Right cardiac atrium (tissue), 5 donors: ENCODE measurements at regions not wholly inside any gene's neighbourhood (a gene's known extent, or its start where the extent isn't known, plus 50 kb on each side); places are given as distances from the start of the nearest gene placed in this dataset.

Source experiments
- ATAC-seq, 2 donors: fragments of 200-7000 bp; cut with Tn5 transposase; one replicate each; pipeline versions ENCODE4 v1.8.0 to v1.9.1; 2020; ENCODE audit warnings: moderate library complexity in 2 of 2, mild to moderate bottlenecking in 1 of 2
- DNase-seq, 3 donors: peaks; one replicate each; pipeline ENCODE4 v3.0.0-alpha.2; 2020
- H3K27ac ChIP-seq: one replicate; pipeline ENCODE4 v1.5.1; 2013; ENCODE audit warnings: mild to moderate bottlenecking, low read length, control low read depth, moderate library complexity
- H3K27me3 ChIP-seq: one replicate; pipeline ENCODE4 v1.6.1; 2013; ENCODE audit not compliant: control insufficient read depth, insufficient read depth
- H3K4me1 ChIP-seq: one replicate; pipeline ENCODE4 v1.6.1; 2013; ENCODE audit warnings: low read length; ENCODE audit not compliant: control insufficient read depth, insufficient read depth
- H3K4me3 ChIP-seq: one replicate; pipeline ENCODE4 v1.5.1; 2013; ENCODE audit warnings: low read length, control low read depth
- H3K9me3 ChIP-seq: one replicate; pipeline ENCODE4 v1.6.1; 2013; ENCODE audit warnings: low read length; ENCODE audit not compliant: control insufficient read depth
- WGBS: extraction: QIAGEN DNeasy Blood & Tissue Kit; methylation state at CpG from one replicate; pipeline ENCODE4 v1.1.7; 2013; 5-methylcytosine and 5-hydroxymethylcytosine counted together
- intact Hi-C, 4 donors: fragments of 100-400 bp; cut with DNase I; formaldehyde crosslinking; loops; one replicate each; pipeline versions ENCODE4 v1.11.0 to v1.14.0; 2022 to 2023
- donor health status: healthy with polysubstance abuse.
- donor health status: DM: no; HTN: yes; CAD: no.
- donor health status: DM: no; HTN: no; CAD: no.
- donor health status: DM: no; HTN: yes; CAD: no; lungs with severe emphysema.
- donor health status: DM: yes; HTN: yes; CAD: no.

DNA sequence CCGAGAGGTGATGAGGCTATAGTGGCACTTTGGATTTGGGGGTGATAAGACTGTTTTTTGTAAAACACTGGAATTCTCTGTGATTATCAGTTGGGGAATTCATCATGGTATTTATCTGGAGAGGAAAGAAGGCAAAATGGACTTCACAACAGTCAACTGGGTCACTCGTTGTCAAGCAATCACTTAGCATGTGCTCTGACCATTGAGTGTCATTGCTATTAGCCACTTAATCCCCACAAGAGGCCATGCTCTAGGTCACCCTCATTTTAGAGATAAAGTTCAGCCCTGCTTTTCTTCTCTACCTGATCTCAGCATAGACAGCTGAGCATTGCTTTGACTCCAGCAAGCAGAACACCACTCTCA lies 160.1 kb upstream of the PITX1 start:
- Histone ChIP-seq H3K4me1 (no peaks in the 10 kb centered on the region), H3K4me3 (no peak overlapping the region), H3K27ac (no peak overlapping the region), H3K9me3 (no peaks in the 10 kb centered on the region), H3K27me3 (no peaks in the 10 kb centered on the region)
- ATAC-seq (no peak), DNase-seq (no peak)
- intact Hi-C loops = no loop called here
- 53% methylated on average over 2 of the region's 2 CpGs for WGBS

DNA sequence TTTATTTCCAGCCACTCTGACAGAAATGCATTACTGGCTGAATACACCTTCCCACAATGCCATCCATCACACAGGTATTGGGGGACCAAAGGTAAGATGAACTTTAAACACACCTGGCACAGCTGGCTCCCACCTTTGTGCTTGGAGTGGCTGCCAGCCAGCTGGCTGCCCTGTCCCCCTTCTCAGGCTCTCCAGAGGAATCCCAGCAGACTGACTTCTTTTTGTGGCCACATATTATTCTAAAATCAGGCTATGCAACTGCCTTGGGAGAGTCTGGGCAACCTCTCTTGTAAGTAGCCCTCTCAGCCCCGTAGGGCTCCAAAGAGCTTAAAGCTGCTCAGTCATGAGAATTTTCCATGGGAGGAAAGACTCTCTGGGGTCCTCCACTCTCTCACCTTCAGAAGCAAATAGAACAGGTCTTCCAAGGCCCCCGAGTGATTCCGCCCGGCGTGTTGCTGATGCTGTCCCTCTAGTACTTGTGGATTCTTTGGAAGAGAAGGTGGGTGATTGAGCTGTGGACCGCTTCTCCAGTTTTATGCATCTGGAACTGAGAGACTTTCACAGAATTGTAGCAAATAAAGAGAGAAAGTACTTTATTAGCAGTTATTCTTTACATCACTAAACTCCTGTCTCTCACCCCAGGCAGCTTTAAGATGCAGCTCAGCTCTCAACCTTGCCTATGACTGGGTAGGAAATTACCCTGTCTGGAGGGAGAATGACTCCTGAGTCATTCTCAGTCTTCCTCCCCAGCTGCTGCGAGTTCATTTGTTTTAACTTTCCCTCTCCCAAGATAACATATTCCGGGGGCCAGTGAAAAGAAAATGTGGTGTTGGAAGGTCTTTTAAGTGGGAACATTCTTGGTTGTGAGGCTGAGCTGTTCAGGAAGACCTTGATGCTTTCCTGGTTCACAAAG lies 159.4 kb upstream of the PITX1 start:
- no peaks in the 10 kb centered on the region for H3K9me3 ChIP-seq
- no peaks in the 10 kb centered on the region for H3K27me3 ChIP-seq
- DNase-seq = no peak
- no peak overlapping the region for H3K4me3 ChIP-seq
- no peak overlapping the region for H3K27ac ChIP-seq
- 70% methylated on average over 8 of the region's 8 CpGs for WGBS
- ATAC-seq = no peak
- intact Hi-C loops = no loop called here
- H3K4me1 ChIP-seq = no peaks in the 10 kb centered on the region

DNA sequence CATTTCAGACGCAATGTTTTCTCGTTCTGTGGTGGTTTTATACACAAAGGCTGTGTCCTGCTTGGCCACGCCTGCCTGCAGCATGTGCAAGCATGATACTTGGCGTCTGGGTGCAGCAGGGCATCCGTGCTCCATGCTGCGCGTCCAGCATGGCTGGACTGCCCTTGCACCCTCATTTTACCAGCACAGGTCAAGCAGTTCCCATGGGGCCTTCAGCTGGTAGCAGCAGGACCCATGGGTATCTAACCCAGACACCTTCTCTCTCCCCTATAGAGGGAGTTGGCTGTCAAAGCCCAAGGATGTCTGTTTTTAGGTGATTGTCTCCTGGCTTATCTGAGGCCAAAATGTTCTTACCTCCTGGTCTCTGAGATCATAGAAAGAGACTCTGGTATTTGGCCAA lies 158.3 kb upstream of the PITX1 start:
- ATAC-seq (no peak), DNase-seq (no peak)
- Histone ChIP-seq H3K27me3 (no peaks in the 10 kb centered on the region), H3K27ac (no peak overlapping the region), H3K9me3 (no peaks in the 10 kb centered on the region), H3K4me1 (no peaks in the 10 kb centered on the region), H3K4me3 (no peak overlapping the region)
- intact Hi-C loops = no loop called here
- WGBS = 88% methylated on average over 7 of the region's 7 CpGs

DNA sequence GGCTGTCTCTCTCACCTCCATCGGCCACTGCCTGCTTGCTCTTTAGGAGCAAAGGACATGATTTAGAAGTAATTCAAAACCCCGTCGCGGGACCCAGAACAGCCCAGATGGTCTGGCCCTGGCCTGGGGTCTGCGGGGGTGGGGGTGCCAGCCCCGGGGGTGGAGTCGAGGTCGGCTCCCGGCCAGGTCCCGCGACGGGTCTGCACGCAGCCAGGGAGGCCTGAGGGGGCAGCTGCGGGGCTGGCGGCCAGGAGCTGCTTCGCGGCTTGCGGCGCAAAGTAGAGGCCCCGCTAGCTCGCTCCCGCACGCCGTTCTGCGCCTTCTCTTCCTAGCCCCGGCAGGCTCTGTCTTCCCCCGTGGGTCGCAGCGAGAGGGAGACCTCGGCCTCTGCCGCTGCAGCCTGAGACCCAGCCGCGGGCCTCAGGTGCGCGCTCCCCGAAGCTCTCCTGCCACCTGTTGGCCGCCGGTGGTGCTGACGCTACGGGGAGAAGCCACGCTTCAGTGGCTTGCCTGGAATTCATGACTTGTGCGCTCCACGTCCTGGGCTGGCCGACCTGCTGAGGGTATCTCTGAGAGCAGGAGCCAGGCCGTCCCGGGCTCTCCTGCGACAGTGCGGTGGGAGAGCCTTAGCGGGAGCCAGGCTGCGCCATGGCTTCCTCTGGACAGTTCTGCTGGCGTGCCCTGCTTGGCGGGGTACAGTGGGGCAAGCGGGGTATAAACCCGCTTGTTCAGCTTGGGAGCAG lies 157.2 kb upstream of the PITX1 start:
- intact Hi-C loops = no loop called here
- H3K27me3 ChIP-seq = no peaks in the 10 kb centered on the region
- H3K9me3 ChIP-seq = no peaks in the 10 kb centered on the region
- peak; percentile 65 to 88 (median 87) for DNase-seq
- peak overlapping the region; percentile 63 for H3K4me3 ChIP-seq
- peak; percentile 90 to 93 for ATAC-seq
- H3K27ac ChIP-seq = no peak overlapping the region
- 10% methylated on average over 54 of the region's 54 CpGs for WGBS
- H3K4me1 ChIP-seq = no peaks in the 10 kb centered on the region

DNA sequence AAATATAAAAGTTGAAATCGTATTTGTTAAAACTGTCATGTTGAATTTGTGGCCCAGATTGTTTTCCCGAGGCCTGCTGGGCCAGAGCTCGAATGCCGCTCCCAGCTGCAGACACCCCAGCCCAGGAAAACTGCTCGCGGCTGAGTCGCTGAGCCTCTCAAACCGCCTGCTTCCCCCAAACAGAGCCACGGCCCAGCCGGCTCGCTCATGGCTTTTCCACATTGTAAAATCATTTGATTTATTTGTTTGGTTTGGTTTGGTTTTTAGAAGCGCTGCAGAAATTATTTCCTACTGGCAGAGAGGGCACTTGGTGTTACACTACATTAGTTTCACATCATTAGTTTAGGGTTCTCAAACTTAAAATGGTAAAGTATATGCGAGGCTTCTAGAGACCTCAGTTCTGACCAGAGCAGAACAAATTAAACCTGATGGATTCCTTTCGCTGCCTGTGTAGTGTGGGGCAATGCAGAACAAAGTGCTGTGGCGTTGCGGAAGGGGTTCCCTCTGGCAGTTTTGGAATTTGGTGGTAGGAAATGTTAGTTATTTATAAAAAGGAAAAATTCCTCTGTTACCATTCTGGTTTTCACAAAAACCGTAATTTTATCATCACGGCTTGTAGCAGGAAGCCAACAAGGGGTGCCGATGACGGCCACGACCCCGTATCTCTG lies 156.5 kb upstream of the PITX1 start:
- H3K9me3 ChIP-seq = no peaks in the 10 kb centered on the region
- H3K4me3 ChIP-seq = peak overlapping the region; percentile 63
- no peak overlapping the region for H3K27ac ChIP-seq
- WGBS = 69% methylated on average over 22 of the region's 22 CpGs
- no peak for ATAC-seq
- H3K4me1 ChIP-seq = no peaks in the 10 kb centered on the region
- no peaks in the 10 kb centered on the region for H3K27me3 ChIP-seq
- intact Hi-C loops = no loop called here
- DNase-seq = peak in 1 of 3 donors; percentile 40

DNA sequence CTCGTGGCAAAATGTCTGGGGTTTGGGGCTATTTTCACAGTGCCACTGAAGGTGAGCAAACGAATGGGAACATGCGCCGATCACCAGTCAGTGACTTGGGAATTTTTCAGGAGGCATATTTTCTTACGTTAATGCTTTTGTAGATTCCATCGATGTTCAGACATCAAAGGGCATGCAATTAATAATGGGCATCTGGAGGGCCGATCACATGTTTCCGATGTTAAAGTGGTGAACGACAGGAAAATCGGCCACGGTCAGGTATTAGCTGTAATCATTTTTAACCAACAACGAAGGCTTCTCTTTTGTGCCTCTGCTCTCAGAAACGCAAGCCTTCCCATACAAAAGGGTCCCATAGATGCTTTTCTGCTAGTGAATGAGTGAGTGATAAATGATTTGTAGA lies 155.0 kb upstream of the PITX1 start:
- no peaks in the 10 kb centered on the region for H3K27me3 ChIP-seq

DNA sequence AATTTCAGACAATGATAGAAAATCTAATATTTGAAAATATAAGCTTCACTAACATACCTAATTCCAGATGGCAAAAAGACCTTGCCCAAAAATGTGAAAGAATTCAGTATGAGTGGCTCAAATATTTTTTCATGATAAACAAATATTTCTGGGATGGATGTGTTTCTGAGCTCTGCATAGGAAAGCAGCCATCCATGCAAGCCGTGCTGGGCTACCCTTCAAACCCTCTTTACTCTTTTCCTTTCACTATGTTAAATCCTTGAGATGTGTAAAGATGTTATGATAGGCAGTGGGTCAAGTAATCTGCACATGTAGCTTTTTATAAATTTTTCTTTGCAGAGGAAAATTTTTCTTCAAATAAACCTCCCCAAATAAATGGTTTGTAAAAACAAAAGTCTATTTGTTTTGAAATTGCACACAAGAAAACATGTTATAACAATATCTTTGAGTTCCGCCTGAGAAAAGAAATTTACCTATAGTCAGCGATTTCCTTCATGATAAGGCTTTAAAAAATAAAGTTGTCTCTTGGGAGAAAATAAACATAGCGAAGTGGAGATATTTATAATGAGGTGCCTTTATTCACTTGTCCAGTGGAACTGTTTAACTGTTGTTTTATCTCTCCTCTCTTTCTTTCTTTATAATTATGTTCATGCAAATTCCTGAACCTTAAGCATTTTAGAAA lies 154.3 kb upstream of the PITX1 start:
- Histone ChIP-seq H3K9me3 (no peaks in the 10 kb centered on the region), H3K27me3 (no peaks in the 10 kb centered on the region), H3K4me3 (no peak overlapping the region), H3K4me1 (no peaks in the 10 kb centered on the region), H3K27ac (no peak overlapping the region)
- ATAC-seq = no peak
- intact Hi-C loops = no loop called here
- DNase-seq = no peak
- WGBS = 75% methylated on average over 4 of the region's 4 CpGs

More for the DNA sequence above, 155.0 kb upstream of the PITX1 start:
- DNase-seq = no peak
- intact Hi-C loops = no loop called here
- 90% methylated on average over 13 of the region's 13 CpGs for WGBS
- no peak for ATAC-seq
- Histone ChIP-seq H3K9me3 (no peaks in the 10 kb centered on the region), H3K4me3 (no peak overlapping the region), H3K27ac (no peak overlapping the region), H3K4me1 (no peaks in the 10 kb centered on the region)

DNA sequence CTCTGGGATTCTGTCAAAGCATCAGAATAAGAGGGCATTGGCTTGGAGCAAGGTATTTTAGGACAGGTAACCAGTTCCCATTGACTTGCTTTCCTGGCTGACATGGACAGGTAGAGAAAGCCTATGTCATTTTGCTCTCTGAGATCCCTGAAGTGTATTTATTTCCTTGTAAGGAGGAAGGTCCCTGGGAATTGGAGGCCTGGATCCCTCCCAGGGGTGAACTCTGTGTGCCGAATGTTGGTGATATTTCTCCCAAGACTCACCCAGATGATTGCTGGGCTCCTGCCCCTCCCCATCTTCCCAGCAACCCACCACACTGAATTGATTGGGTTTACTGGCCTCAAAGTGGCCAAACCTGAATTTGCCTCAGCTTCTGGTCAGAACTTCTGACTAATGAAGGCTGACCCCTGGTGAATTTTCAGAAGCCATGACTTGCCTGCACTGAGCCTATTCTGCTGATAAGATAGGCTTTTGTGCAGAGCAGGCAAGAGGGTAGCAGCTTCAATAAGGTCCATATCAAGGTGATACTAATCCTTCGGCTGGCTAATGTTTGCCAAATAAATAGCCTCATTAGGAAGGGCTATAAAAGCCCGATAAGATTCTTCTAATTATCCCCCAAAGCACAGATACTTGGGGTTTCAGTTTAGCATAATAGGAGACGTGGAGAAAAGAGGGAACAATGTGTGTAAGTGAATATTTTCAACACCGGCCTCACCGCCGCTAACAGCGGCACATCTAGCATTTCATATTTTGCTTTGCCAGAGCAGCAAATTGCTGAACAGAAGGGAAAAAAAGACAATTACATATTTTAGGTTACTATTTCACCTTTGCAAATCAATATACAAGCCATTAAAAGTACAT lies 152.9 kb upstream of the PITX1 start:
- H3K4me1 ChIP-seq = no peaks in the 10 kb centered on the region
- 82% methylated on average over 8 of the region's 8 CpGs for WGBS
- DNase-seq = no peak
- H3K27me3 ChIP-seq = no peaks in the 10 kb centered on the region
- no peak for ATAC-seq
- H3K4me3 ChIP-seq = no peak overlapping the region
- H3K27ac ChIP-seq = no peak overlapping the region
- H3K9me3 ChIP-seq = no peaks in the 10 kb centered on the region
- intact Hi-C loops = no loop called here

DNA sequence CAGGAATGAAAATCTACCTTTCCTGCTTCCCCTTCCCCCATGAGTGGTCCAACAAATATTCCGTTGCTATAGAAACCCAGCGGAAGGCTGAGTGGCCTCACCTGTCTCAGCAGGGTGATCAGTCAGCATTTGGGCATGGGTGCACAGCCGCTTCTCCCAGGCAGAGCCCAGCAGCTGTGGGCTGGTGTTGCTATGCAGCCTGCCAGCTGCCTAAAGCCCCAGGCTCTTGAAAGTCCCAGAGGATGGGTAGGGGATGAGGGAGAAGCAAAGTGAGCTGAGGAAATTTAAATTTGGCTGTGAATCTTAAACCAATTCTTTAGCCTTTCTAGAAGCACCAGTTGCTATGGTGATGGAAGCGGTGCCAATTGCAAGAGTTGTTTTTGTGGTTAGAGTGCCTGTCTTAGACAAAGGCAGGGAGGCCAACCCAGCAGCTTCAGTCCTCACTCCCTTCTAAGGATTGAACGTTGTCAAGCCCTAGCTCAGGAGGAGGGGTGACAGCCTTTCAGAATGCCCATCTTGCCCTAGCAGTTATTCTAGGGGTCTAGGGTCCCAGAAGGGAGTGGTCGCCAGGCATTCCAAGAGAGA lies 151.5 kb upstream of the PITX1 start:
- Histone ChIP-seq H3K4me1 (no peaks in the 10 kb centered on the region), H3K27me3 (no peaks in the 10 kb centered on the region), H3K4me3 (no peak overlapping the region), H3K9me3 (no peaks in the 10 kb centered on the region), H3K27ac (no peak overlapping the region)
- WGBS = 80% methylated on average over 6 of the region's 6 CpGs
- no peak for ATAC-seq
- intact Hi-C loops = no loop called here
- no peak for DNase-seq

DNA sequence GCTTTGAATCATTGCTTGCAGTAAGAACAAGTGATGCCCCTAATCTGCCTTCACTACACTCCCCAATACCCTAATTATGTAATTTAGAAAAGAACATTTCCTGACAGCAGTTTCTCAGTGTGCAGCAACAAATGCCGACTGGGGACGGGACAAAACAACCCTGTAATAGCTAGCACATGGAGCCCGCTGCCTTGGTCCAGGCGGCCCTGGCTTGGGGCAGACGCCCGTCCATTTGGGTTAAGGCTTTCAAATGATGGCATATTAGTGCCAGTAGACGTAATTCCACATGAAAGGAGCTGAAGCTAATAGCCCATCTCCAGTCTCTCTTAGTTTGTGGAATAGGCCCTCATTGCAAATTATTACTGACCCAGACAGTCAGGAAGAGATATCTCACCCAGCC lies 150.6 kb upstream of the PITX1 start:
- Histone ChIP-seq H3K27ac (no peak overlapping the region), H3K9me3 (no peaks in the 10 kb centered on the region), H3K27me3 (no peaks in the 10 kb centered on the region), H3K4me3 (no peak overlapping the region), H3K4me1 (no peaks in the 10 kb centered on the region)
- ATAC-seq = no peak
- intact Hi-C loops = no loop called here
- WGBS = 94% methylated on average over 7 of the region's 7 CpGs
- DNase-seq = no peak
